ENCODE measurements at regions not wholly inside any gene's neighbourhood (a gene's known extent, or its start where the extent isn't known, plus 50 kb on each side); places are given as distances from the start of the nearest gene placed in this dataset.

- intact Hi-C loops (cut with micrococcal nuclease) (no loop called here), in situ Hi-C loops (cut with MboI) (no loop called here)
- 0 out of 2 replicates have a peak, but pooled peaks cover 1% of the 10 kb centered on the region for H3K9me3 ChIP-seq (replicated peaks; ENCODE audit: control insufficient read depth, insufficient read depth, low read depth, low read length)
These were observed 284.2 kb upstream of the SGCD start for GRCh38 chr5:156042726-156043125.

More at GRCh38 chr5:156042726-156043125, 284.2 kb upstream of the SGCD start:
- H3K79me2 ChIP-seq (ENCODE audit: control insufficient read depth, insufficient read depth, low read length) = no peaks in the 10 kb centered on the region
- 5% methylated on average over 1 of the region's 1 CpG for WGBS (ENCODE audit: insufficient coverage, low coverage, missing lambda C conversion rate)
- no peak overlapping the region for H2AFZ ChIP-seq (ENCODE audit: low read depth, low read length)
- no peaks in the 10 kb centered on the region for H3K27me3 ChIP-seq (ENCODE audit: control insufficient read depth in 2 of 2, insufficient read depth in 2 of 2, low read length in 2 of 2)
- no peaks in the 10 kb centered on the region for H3K4me1 ChIP-seq (replicated peaks in 1 of 2; ENCODE audit: control insufficient read depth in 2 of 2, insufficient read depth in 2 of 2, low read length in 2 of 2)
- no peak overlapping the region for H3K4me2 ChIP-seq (ENCODE audit: insufficient read depth, low read length)
- no peak overlapping the region for H3K4me3 ChIP-seq
- no peaks in the 10 kb centered on the region for H4K20me1 ChIP-seq (replicated peaks; ENCODE audit: control insufficient read depth, insufficient read depth, low read length)
- FAIRE-seq (no peak), ATAC-seq (no peak), DNase-seq (ENCODE audit: extremely low read depth in 1 of 4, low spot score in 3 of 4) (no peak)
- no peak overlapping the region for H3K27ac ChIP-seq (ENCODE audit: extremely low read depth, low read depth, low read length)
- H3K36me3 ChIP-seq (ENCODE audit: control insufficient read depth, insufficient read depth, low read length) = no peaks in the 10 kb centered on the region
- no TSS peak for BruUV-seq (replicated peaks)
- no peak overlapping the region for H3K9ac ChIP-seq (ENCODE audit: insufficient read depth in 1 of 2, low read depth in 2 of 2, low read length in 2 of 2)
- TF ChIP-seq CXXC5 (CRISPR knock-in tag; IDR thresholded peaks at IDR 0.05) (no peak), DDX20 (tag; IDR thresholded peaks at IDR 0.05; ENCODE audit: low read depth) (no peak), HES1 (IDR thresholded peaks at IDR 0.05; ENCODE audit: low read depth) (no peak), MEIS2 (IDR thresholded peaks at IDR 0.05; ENCODE audit: partially characterized antibody) (no peak), FOXP4 (CRISPR knock-in tag; IDR thresholded peaks at IDR 0.05; ENCODE audit: borderline replicate concordance) (no peak)
- ChIA-PET POLR2A (no interaction called here), CTCF (ENCODE audit: low intra/inter-chr PET ratio) (no interaction called here)
- H3K9me1 ChIP-seq (ENCODE audit: control insufficient read depth, insufficient read depth, low read length) = no peaks in the 10 kb centered on the region
